Vagina (tissue), 2 donors: ENCODE measurements at regions not wholly inside any gene's neighbourhood (a gene's known extent, or its start where the extent isn't known, plus 50 kb on each side); places are given as distances from the start of the nearest gene placed in this dataset.
"Not testable (repeated sequence)": the region's sequence is repeated elsewhere in the genome, so short reads cannot be mapped to it uniquely, and the experiment has no call there.

Source experiments
- POLR2A ChIP-seq, 2 donors: fragments of 450-650 bp; IDR thresholded peaks; one replicate each; pipeline ENCODE4 v1.6.1; 2017; ENCODE audit warnings: antibody characterized with exemption in 2 of 2, mild to moderate bottlenecking in 2 of 2, moderate library complexity in 2 of 2
- POLR2AphosphoS5 ChIP-seq, 2 donors: sonication (generic); formaldehyde crosslinking; IDR thresholded peaks; one replicate each; pipeline ENCODE4 v1.9.0; 2017; ENCODE audit warnings: antibody characterized with exemption in 2 of 2, mild to moderate bottlenecking in 2 of 2, low read depth in 1 of 2; ENCODE audit not compliant: insufficient read depth in 1 of 2
- TF ChIP-seq, protein P1 (sequence below), 3 experiments: fragments of 450-650 bp in 2 of 3; fragments of 200-600 bp in 1 of 3; sonication (generic) in 1 of 3; IDR thresholded peaks; one replicate each; pipeline ENCODE4 v1.5.1; 2017 to 2019; ENCODE audit warnings: antibody characterized with exemption in 3 of 3, mild to moderate bottlenecking in 2 of 3, moderate library complexity in 2 of 3

DNA sequence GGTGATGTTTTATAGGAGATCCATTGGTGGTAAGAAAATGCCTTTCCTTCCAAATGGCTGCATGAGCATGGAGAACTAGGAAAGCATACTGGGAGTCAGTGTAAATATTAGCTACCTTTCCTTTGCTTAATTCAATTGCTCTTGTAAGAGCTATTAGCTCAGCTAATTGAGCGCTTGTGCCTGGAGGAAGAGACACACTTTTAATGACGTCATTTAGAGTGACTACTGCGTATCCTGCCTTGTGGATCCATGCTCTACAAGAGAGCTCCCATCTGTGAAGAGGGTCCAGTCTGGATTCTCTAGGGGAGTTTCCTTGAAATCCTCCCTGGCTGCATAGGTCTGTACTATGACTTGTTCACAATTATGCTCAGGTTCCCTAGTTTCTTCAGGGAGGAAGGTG is 63.8 kb upstream of the ARRDC3 start:
- not testable (repeated sequence) for TF ChIP-seq POLR2A (IDR thresholded peaks at IDR 0.05); POLR2AphosphoS5 (IDR thresholded peaks at IDR 0.05; ENCODE audit: insufficient read depth in 1 of 2, low read depth in 1 of 2)
- TF ChIP-seq, protein P1, sequence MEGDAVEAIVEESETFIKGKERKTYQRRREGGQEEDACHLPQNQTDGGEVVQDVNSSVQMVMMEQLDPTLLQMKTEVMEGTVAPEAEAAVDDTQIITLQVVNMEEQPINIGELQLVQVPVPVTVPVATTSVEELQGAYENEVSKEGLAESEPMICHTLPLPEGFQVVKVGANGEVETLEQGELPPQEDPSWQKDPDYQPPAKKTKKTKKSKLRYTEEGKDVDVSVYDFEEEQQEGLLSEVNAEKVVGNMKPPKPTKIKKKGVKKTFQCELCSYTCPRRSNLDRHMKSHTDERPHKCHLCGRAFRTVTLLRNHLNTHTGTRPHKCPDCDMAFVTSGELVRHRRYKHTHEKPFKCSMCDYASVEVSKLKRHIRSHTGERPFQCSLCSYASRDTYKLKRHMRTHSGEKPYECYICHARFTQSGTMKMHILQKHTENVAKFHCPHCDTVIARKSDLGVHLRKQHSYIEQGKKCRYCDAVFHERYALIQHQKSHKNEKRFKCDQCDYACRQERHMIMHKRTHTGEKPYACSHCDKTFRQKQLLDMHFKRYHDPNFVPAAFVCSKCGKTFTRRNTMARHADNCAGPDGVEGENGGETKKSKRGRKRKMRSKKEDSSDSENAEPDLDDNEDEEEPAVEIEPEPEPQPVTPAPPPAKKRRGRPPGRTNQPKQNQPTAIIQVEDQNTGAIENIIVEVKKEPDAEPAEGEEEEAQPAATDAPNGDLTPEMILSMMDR (IDR thresholded peaks at IDR 0.05), result not testable (repeated sequence)
